Endothelial cell of umbilical vein (primary cell): ENCODE measurements at regions not wholly inside any gene's neighbourhood (a gene's known extent, or its start where the extent isn't known, plus 50 kb on each side); places are given as distances from the start of the nearest gene placed in this dataset.

Source experiments
- BruUV-seq: library from RNA; stranded (reverse); fragments of 400-500 nt; replicated peaks from 2 replicates; lab custom pipeline; 2021; lab: Mats Ljungman, UMichigan
- CTCF ChIA-PET: fragments of 300-600, 350-600 bp; sonication (Branson Sonifier 250); formaldehyde crosslinking; loops from one replicate; lab custom pipeline; 2021; ENCODE audit warnings: antibody characterized with exemption, inconsistent platforms; lab: Charles Lee
- POLR2A ChIA-PET: fragments of 300-600, 350-600 bp; sonication (Branson Sonifier 250); formaldehyde crosslinking; loops from one replicate; lab custom pipeline; 2021; ENCODE audit warnings: antibody characterized with exemption, inconsistent platforms; lab: Charles Lee
- DNase-seq: peaks from one replicate; pipeline ENCODE4 v3.0.0-alpha.2; 2011; ENCODE audit warnings: low read depth, low spot score
- FAIRE-seq: peaks from 2 replicates; lab custom pipeline; 2011; peaks lifted over from hg19 to GRCh38; lab: Jason Lieb, UNC
- H2AFZ ChIP-seq: 2 replicates; pipeline ENCODE4 v1.6.0; 2012; ENCODE audit warnings: low read depth, low read length, control low read depth, inconsistent platforms
- H3K27ac ChIP-seq: 2 replicates; pipeline ENCODE4 v1.5.1; 2011; ENCODE audit warnings: low read depth, mild to moderate bottlenecking, control low read depth, low read length, moderate library complexity; ENCODE audit not compliant: insufficient read depth
- H3K27me3 ChIP-seq, 2 experiments: 2 replicates each; pipeline versions ENCODE4 v1.6.0 to v1.6.1; 2011; ENCODE audit warnings: low read length in 2 of 2, mixed read lengths in 1 of 2; ENCODE audit not compliant: control insufficient read depth in 2 of 2, insufficient read depth in 2 of 2
- H3K36me3 ChIP-seq, 2 experiments: 2 replicates in 1 of 2; 3 replicates in 1 of 2; pipeline ENCODE4 v1.5.1; 2011; ENCODE audit warnings: low read length in 2 of 2, mild to moderate bottlenecking in 1 of 2, moderate library complexity in 1 of 2; ENCODE audit not compliant: control insufficient read depth in 2 of 2, insufficient read depth in 2 of 2; ENCODE audit errors: extremely low read depth in 1 of 2
- H3K4me1 ChIP-seq: 3 replicates; pipeline ENCODE4 v1.5.1; 2011; ENCODE audit warnings: mild to moderate bottlenecking, low read length; ENCODE audit not compliant: control insufficient read depth, insufficient read depth; ENCODE audit errors: extremely low read depth
- H3K4me2 ChIP-seq: 2 replicates; pipeline ENCODE4 v1.6.1; 2011; ENCODE audit warnings: low read length, control low read depth, mixed read lengths; ENCODE audit not compliant: insufficient read depth
- H3K4me3 ChIP-seq, 3 experiments: fragments of 200-600 bp in 1 of 3; sonication (generic), shearing (Covaris generic) in 1 of 3; replicated peaks in 1 of 3; 2 replicates each; pipeline ENCODE4 v1.5.1; 2011 to 2016; ENCODE audit warnings: control low read depth in 3 of 3, low read length in 3 of 3, mild to moderate bottlenecking in 2 of 3, inconsistent platforms in 1 of 3, low read depth in 1 of 3, moderate library complexity in 1 of 3; ENCODE audit not compliant: insufficient read depth in 1 of 3
- H3K79me2 ChIP-seq: 2 replicates; pipeline ENCODE4 v1.6.0; 2012; ENCODE audit warnings: low read length, inconsistent platforms; ENCODE audit not compliant: control insufficient read depth, insufficient read depth
- H3K9ac ChIP-seq: replicated peaks from 2 replicates; pipeline ENCODE3; 2011; ENCODE audit warnings: low read length, control low read depth; ENCODE audit not compliant: insufficient read depth; ENCODE audit errors: extremely low read depth
- H3K9me1 ChIP-seq: replicated peaks from 3 replicates; pipeline ENCODE4 v1.6.0; 2011; ENCODE audit warnings: mild to moderate bottlenecking, low read length; ENCODE audit not compliant: control insufficient read depth, insufficient read depth; ENCODE audit errors: extremely low read depth
- H3K9me3 ChIP-seq: replicated peaks from 2 replicates; pipeline ENCODE4 v1.5.1; 2012; ENCODE audit warnings: low read length, inconsistent platforms; ENCODE audit not compliant: control insufficient read depth, insufficient read depth
- H4K20me1 ChIP-seq: replicated peaks from 2 replicates; pipeline ENCODE3; 2011; ENCODE audit warnings: mild to moderate bottlenecking, low read length; ENCODE audit not compliant: control insufficient read depth, insufficient read depth; ENCODE audit errors: extremely low read depth
- CTCF ChIP-seq, 2 donors: IDR thresholded peaks; 1 replicate in 1 of 2; 2 replicates in 1 of 2; pipeline ENCODE4 v1.5.1; 2011; ENCODE audit warnings: low read length in 2 of 2, mild to moderate bottlenecking in 2 of 2, moderate library complexity in 2 of 2, control low read depth in 1 of 2, inconsistent platforms in 1 of 2, low read depth in 1 of 2; ENCODE audit not compliant: insufficient read depth in 1 of 2; ENCODE audit errors: extremely low read depth in 1 of 2
- EZH2 ChIP-seq: IDR thresholded peaks from 2 replicates; pipeline ENCODE4 v1.6.1; 2012; ENCODE audit warnings: borderline replicate concordance, low read depth, mild to moderate bottlenecking, moderate library complexity, low read length, inconsistent platforms; ENCODE audit not compliant: severe bottlenecking
- FOS ChIP-seq: IDR thresholded peaks from 2 replicates; pipeline ENCODE4 v1.6.1; 2011; ENCODE audit warnings: mild to moderate bottlenecking, low read length, moderate library complexity, borderline replicate concordance; ENCODE audit not compliant: insufficient read depth
- GATA2 ChIP-seq: IDR thresholded peaks from 2 replicates; pipeline ENCODE4 v1.7.0; 2011; ENCODE audit warnings: low read depth, mild to moderate bottlenecking, moderate library complexity, mixed read lengths, low read length; ENCODE audit not compliant: insufficient read length, insufficient read depth
- JUN ChIP-seq: IDR thresholded peaks from 2 replicates; pipeline ENCODE4 v1.6.1; 2011; ENCODE audit warnings: borderline replicate concordance, low read depth; ENCODE audit not compliant: insufficient read length, insufficient read depth
- MAX ChIP-seq: IDR thresholded peaks from 2 replicates; pipeline ENCODE4 v1.6.1; 2011; ENCODE audit not compliant: insufficient read depth, insufficient read length
- MYC ChIP-seq: IDR thresholded peaks from one replicate; pipeline ENCODE4 v1.6.1; 2011; ENCODE audit warnings: mild to moderate bottlenecking, low read depth, low read length
- POLR2A ChIP-seq: IDR thresholded peaks from 2 replicates; pipeline ENCODE4 v1.6.1; 2012; ENCODE audit warnings: low read depth, mild to moderate bottlenecking, control low read depth, low read length
- POLR2AphosphoS5 ChIP-seq: IDR thresholded peaks from 2 replicates; pipeline ENCODE4 v1.6.1; 2012; ENCODE audit warnings: low read depth, mild to moderate bottlenecking, control low read depth, low read length, moderate library complexity; ENCODE audit not compliant: insufficient read depth
- dilution Hi-C: fragments of 300-500 bp; cut with MboI; formaldehyde crosslinking; loops from one replicate; pipeline ENCODE4 v1.15.0; 2019; ENCODE audit warnings: low sequenced_read_pairs; ENCODE audit not compliant: extremely low pct_ligation_motif_present
- intact Hi-C: fragments of 100-400 bp; cut with micrococcal nuclease; formaldehyde crosslinking; loops from one replicate; pipeline ENCODE4 v1.10.0; 2022

DNA sequence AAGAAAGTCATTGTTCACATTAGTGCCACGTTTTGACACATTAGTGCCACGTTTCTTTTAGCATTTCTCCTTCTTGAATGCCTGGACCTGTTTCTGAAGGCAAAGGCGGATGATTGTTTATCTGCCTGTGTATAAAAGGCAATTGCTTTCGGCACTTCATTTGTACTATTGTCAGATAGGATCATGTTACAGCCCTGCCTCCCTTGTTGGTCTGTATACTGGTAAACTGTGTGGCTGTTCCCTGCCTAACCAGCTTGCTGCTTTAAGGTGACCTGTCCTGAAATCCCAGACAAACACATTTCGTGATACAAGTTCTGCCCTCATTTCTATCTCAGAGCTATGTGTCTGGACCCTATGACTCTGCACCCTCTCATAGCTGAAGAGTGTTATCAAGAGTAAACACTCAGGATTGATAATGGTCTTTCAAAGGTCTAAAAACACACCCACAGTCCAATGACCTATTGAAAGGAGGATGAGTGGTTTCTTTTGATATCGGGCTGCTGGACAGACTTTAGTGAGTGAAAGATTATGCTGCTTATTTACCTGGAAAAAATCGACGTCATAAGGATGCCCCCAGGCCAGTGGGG, 276.3 kb upstream of the MCTP2 start:
- H3K4me3 ChIP-seq, result no peak overlapping the region
- no peak overlapping the region for H2AFZ ChIP-seq
- POLR2A ChIA-PET, result no interaction called here
- H3K27ac ChIP-seq, result no peak overlapping the region
- H3K9me1 ChIP-seq, result no peaks in the 10 kb centered on the region
- no peaks in the 10 kb centered on the region for H3K79me2 ChIP-seq
- H3K9me3 ChIP-seq, result peaks cover 2% of the 10 kb centered on the region
- H3K9ac ChIP-seq, result no peak overlapping the region
- no peaks in the 10 kb centered on the region for H4K20me1 ChIP-seq
- CTCF ChIA-PET, result no interaction called here
- no peaks in the 10 kb centered on the region for H3K27me3 ChIP-seq
- no peak for TF ChIP-seq EZH2
- TF ChIP-seq CTCF (IDR thresholded peaks at IDR 0.05; ENCODE audit: extremely low read depth in 1 of 2, insufficient read depth in 1 of 2, low read depth in 1 of 2, low read length in 2 of 2), result no peak
- TF ChIP-seq MAX, result no peak
- no peak for TF ChIP-seq FOS
- no peak for TF ChIP-seq JUN
- no peak for TF ChIP-seq GATA2
- TF ChIP-seq POLR2A, result no peak
- TF ChIP-seq POLR2AphosphoS5, result no peak
- no peak for TF ChIP-seq MYC
- no TSS peak for BruUV-seq
- H3K4me2 ChIP-seq, result no peak overlapping the region
- no peaks in the 10 kb centered on the region for H3K36me3 ChIP-seq
- FAIRE-seq, result no peak
- no peaks in the 10 kb centered on the region for H3K4me1 ChIP-seq
- dilution Hi-C loops (no loop called here), intact Hi-C loops (no loop called here)
- DNase-seq, result no peak
